ENCODE measurements at regions not wholly inside any gene's neighbourhood (a gene's known extent, or its start where the extent isn't known, plus 50 kb on each side); places are given as distances from the start of the nearest gene placed in this dataset.

DNA sequence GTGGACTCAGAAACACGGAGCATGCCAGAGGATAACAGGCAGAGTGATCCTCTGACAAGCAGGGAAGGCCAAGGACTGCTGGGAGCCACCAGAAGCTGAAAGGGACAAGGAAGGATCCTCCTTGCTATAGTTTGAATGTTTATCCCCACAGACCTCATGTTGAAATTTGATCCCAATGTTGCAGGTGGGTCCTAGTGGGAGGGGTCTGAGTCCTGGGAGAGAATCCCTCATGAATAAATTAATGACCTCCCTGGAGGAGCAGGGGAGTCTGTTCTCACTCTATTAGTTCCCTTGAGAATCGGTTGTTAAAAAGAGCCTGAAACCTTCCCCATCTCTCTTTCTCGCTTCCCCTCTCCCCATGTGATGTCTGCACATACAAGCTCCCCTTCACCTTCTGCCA is 124.4 kb downstream of the FBXO15 start:
- ATAC-seq (ENCODE audit: low FRiP score): no peak
- no peak for TF ChIP-seq CTCF (IDR thresholded peaks at IDR 0.05)
- DNase-seq (ENCODE audit: low spot score): no peak

DNA sequence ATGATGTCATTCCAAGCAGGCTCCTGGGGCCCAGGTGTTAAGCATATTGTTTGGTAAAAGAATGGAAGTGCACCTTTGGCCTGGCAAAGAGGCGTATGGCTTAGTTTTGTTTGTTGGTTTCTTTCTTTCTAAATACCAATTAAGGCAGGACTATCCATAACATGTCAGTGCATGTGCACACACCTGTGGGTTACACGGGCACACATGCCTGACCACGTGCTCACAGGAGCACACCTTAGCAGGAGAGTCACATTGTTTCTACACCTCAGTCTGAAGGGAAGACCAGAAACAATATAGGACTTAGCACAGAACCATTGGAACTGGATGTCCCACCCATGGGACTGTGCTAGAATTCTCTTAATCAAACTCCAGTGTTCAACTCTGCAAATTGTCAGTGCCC is 127.8 kb downstream of the FBXO15 start:
- DNase-seq (ENCODE audit: low spot score) (no peak), ATAC-seq (ENCODE audit: low FRiP score) (no peak)
- no peak for TF ChIP-seq CTCF (IDR thresholded peaks at IDR 0.05)

DNA sequence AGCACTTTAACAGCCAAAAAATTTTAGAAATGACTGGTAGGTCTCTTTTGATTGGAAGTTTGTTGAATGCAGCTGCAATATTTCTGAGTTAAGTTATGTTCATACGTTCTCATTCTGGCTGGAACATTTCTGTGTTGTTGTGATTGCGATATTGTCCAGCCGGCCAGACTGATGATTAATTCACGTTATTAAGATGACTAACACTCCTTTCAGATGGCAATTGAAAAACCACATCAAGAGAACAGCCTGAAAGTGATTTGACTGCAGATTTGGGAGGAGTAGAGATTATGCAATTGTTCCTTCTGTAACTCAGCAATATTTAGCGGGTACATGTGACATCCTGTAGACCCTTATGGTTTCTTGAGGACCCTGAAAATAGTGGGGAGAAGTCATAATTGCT is 133.7 kb downstream of the FBXO15 start:
- DNase-seq (ENCODE audit: low spot score): no peak
- no peak for TF ChIP-seq CTCF (IDR thresholded peaks at IDR 0.05)
- peak; percentile 37 for ATAC-seq (ENCODE audit: low FRiP score)

GRCh38 chr18:74012954-74013630 is 134.5 kb downstream of the FBXO15 start:
- TF ChIP-seq CTCF (IDR thresholded peaks at IDR 0.05): no peak
- ATAC-seq (ENCODE audit: low FRiP score): no peak
- no peak for DNase-seq (ENCODE audit: low spot score)

DNA sequence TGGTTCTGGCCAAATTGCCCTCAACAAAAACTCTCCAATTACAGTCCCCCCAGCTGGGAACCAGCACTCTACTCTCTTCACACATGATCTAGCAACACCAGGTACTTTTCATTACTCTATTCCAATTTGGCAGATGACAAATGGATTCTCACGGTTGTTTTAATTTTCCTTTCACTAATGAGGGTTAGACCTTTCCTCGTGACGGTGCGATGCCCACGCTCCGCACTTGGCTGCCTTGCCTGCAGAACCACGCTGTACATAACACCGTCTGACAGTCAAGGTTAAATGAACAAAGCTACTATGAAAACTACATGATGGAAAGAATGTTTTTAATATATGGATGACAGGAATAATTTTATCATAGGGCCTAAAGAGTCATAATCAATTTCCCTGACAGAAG is 141.5 kb downstream of the FBXO15 start:
- DNase-seq (ENCODE audit: low spot score): no peak
- no peak for ATAC-seq (ENCODE audit: low FRiP score)
- no peak for TF ChIP-seq CTCF (IDR thresholded peaks at IDR 0.05)

DNA sequence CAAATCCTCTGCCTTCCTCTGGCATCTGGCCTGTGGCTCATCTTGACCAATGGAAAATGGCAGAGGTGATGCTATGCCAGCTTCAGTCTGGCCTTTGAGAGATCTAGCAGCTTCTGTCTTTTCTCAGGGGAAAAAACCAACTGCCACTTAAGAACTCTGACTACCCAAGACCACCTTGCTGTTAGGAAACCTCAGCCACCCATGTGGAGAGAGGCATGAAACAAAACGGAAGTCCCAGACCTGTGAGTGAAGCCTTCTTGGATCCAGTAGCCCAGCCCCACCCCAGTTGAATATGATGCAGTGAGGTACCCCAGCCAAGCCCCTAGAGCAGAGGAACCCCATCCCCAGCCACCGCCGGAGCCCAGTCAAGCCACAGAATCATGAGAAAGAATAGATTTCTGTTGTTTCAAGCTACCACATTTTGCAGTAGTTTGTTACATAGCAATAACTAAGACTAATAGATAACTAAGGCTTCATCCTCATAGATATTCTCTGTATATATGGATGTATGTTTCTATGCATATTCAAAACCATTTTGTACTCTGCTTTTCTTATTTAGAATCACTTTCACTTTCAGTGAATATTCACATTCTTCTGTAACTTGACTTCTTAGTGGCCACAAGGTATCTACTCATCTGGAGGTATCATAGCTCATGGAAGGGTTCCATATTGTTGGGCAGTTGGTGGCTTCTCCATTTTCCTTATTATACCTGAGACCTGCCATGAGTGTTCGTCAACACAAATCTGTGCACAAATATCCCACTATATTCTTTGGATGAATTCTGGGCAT is 142.1 kb downstream of the FBXO15 start:
- TF ChIP-seq CTCF (IDR thresholded peaks at IDR 0.05): no peak
- no peak for DNase-seq (ENCODE audit: low spot score)
- ATAC-seq (ENCODE audit: low FRiP score): no peak

All from omental fat pad (tissue), 3 donors.